Kidney (tissue), 13 donors: ENCODE measurements at regions not wholly inside any gene's neighbourhood (a gene's known extent, or its start where the extent isn't known, plus 50 kb on each side); places are given as distances from the start of the nearest gene placed in this dataset.

Experiments
- DNase-seq, 5 donors: peaks; one replicate each; pipeline ENCODE4 v3.0.0-alpha.2; 2013 to 2020
- FAIRE-seq: peaks from 2 replicates; lab custom pipeline; 2012; peaks lifted over from hg19 to GRCh38; lab: Jason Lieb, UNC
- H3K27ac ChIP-seq, 2 donors: one replicate each; pipeline ENCODE4 v1.7.0; 2013; ENCODE audit warnings: low read depth in 2 of 2, low read length in 2 of 2, inconsistent platforms in 1 of 2
- H3K27me3 ChIP-seq: one replicate; pipeline ENCODE4 v1.7.1; 2013; ENCODE audit warnings: low read length, inconsistent platforms; ENCODE audit not compliant: control insufficient read depth, insufficient read depth
- H3K36me3 ChIP-seq, 3 donors: one replicate each; pipeline versions ENCODE4 v1.7.0 to v1.7.1; 2013; ENCODE audit warnings: low read length in 3 of 3, control low read depth in 1 of 3, inconsistent platforms in 1 of 3; ENCODE audit not compliant: insufficient read depth in 3 of 3, control insufficient read depth in 2 of 3
- H3K4me1 ChIP-seq, 3 donors: one replicate each; pipeline versions ENCODE4 v1.7.0 to v1.7.1; 2013; ENCODE audit warnings: low read length in 3 of 3, inconsistent platforms in 1 of 3, low read depth in 1 of 3; ENCODE audit not compliant: control insufficient read depth in 2 of 3, insufficient read depth in 2 of 3
- H3K4me3 ChIP-seq, 3 donors: one replicate each; pipeline versions ENCODE4 v1.7.0 to v1.8.1; 2013; ENCODE audit warnings: low read length in 3 of 3, control low read depth in 1 of 3, inconsistent platforms in 1 of 3
- H3K9ac ChIP-seq, 3 donors: one replicate each; pipeline versions ENCODE4 v1.7.0 to v1.7.1; 2013; ENCODE audit warnings: low read length in 3 of 3, control low read depth in 1 of 3, inconsistent platforms in 1 of 3
- H3K9me3 ChIP-seq, 3 donors: one replicate each; pipeline versions ENCODE4 v1.7.0 to v1.7.1; 2013; ENCODE audit warnings: low read length in 3 of 3, control low read depth in 1 of 3, inconsistent platforms in 1 of 3; ENCODE audit not compliant: control insufficient read depth in 2 of 3, insufficient read depth in 1 of 3
- intact Hi-C: fragments of 100-400 bp; cut with DNase I; formaldehyde crosslinking; loops from one replicate; pipeline ENCODE4 v1.11.1; 2022
- TF ChIP-seq, protein P1 (sequence below): IDR thresholded peaks from 3 replicates; pipeline ENCODE4 v1.5.1; 2012; ENCODE audit warnings: mild to moderate bottlenecking, moderate library complexity, borderline replicate concordance; ENCODE audit not compliant: insufficient read depth; ENCODE audit errors: extremely low read depth
- donor health status: control.
- donor health status: control.
- donor health status: control.
- donor health status: control.
- donor health status: control.
- donor health status: DM: yes; HTN: yes; CAD: no.
- donor health status: Normal renal cell carcinoma (clear cell type).

GRCh38 chr18:77379976-77380509 lies 130.4 kb downstream of the GALR1 start:
- intact Hi-C loops, result no loop called here
- no peak for FAIRE-seq
- Histone ChIP-seq H3K4me3 (no peak overlapping the region), H3K27me3 (no peaks in the 10 kb centered on the region), H3K27ac (no peak overlapping the region), H3K36me3 (no peaks in the 10 kb centered on the region), H3K9ac (no peak overlapping the region), H3K9me3 (no peaks in the 10 kb centered on the region), H3K4me1 (no peaks in the 10 kb centered on the region)
- no peak for DNase-seq
- TF ChIP-seq, protein P1, sequence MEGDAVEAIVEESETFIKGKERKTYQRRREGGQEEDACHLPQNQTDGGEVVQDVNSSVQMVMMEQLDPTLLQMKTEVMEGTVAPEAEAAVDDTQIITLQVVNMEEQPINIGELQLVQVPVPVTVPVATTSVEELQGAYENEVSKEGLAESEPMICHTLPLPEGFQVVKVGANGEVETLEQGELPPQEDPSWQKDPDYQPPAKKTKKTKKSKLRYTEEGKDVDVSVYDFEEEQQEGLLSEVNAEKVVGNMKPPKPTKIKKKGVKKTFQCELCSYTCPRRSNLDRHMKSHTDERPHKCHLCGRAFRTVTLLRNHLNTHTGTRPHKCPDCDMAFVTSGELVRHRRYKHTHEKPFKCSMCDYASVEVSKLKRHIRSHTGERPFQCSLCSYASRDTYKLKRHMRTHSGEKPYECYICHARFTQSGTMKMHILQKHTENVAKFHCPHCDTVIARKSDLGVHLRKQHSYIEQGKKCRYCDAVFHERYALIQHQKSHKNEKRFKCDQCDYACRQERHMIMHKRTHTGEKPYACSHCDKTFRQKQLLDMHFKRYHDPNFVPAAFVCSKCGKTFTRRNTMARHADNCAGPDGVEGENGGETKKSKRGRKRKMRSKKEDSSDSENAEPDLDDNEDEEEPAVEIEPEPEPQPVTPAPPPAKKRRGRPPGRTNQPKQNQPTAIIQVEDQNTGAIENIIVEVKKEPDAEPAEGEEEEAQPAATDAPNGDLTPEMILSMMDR, result no peak

DNA sequence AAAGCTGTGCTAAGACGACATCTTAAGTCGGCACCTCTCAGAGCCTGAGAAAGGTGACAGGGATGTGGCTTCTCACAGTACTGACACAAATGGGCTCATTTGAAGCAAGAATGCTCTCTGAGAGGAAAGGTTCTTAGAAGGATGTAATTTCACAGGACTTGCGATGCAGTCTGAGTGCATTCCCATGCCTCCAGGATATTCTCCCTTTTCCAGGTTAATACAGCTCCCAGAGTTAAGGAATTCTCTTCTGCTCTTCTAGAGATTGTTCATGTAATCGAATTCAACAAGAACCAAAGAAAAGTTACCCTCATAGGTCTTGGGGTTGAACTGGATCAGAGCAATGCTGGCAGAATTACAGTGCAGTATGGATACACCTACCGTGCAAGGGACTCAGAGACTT lies 131.0 kb downstream of the GALR1 start:
- intact Hi-C loops, result no loop called here

GRCh38 chr18:77392321-77392720 lies 142.7 kb downstream of the GALR1 start:
- Histone ChIP-seq H3K27ac (no peak overlapping the region), H3K4me3 (no peak overlapping the region), H3K4me1 (no peaks in the 10 kb centered on the region), H3K9me3 (no peaks in the 10 kb centered on the region), H3K36me3 (no peaks in the 10 kb centered on the region), H3K27me3 (no peaks in the 10 kb centered on the region), H3K9ac (no peak overlapping the region)
- DNase-seq, result no peak
- TF ChIP-seq, protein P1, result no peak
- intact Hi-C loops, result no loop called here
- no peak for FAIRE-seq

More for the DNA sequence above, 131.0 kb downstream of the GALR1 start:
- H3K27ac ChIP-seq, result no peak overlapping the region
- FAIRE-seq (no peak), DNase-seq (no peak)
- H3K4me3 ChIP-seq, result no peak overlapping the region
- no peaks in the 10 kb centered on the region for H3K9me3 ChIP-seq
- H3K27me3 ChIP-seq, result no peaks in the 10 kb centered on the region
- H3K4me1 ChIP-seq, result no peaks in the 10 kb centered on the region
- no peak overlapping the region for H3K9ac ChIP-seq
- no peaks in the 10 kb centered on the region for H3K36me3 ChIP-seq
- TF ChIP-seq, protein P1, result no peak

GRCh38 chr18:77393519-77393918 lies 143.9 kb downstream of the GALR1 start:
- no peak overlapping the region for H3K9ac ChIP-seq
- no peaks in the 10 kb centered on the region for H3K9me3 ChIP-seq
- no peaks in the 10 kb centered on the region for H3K27me3 ChIP-seq
- TF ChIP-seq, protein P1, result no peak
- FAIRE-seq, result no peak
- no peaks in the 10 kb centered on the region for H3K4me1 ChIP-seq
- intact Hi-C loops, result no loop called here
- H3K27ac ChIP-seq, result no peak overlapping the region
- H3K4me3 ChIP-seq, result no peak overlapping the region
- no peak for DNase-seq
- H3K36me3 ChIP-seq, result no peaks in the 10 kb centered on the region
